SK-N-MC (cell line): ENCODE measurements at regions not wholly inside any gene's neighbourhood (a gene's known extent, or its start where the extent isn't known, plus 50 kb on each side); places are given as distances from the start of the nearest gene placed in this dataset.

Experiments used
- DNase-seq: peaks from one replicate; pipeline ENCODE4 v3.0.0-alpha.2; 2011; ENCODE audit warnings: low read depth, low spot score
- H3K27ac ChIP-seq: fragments of 200-600 bp; sonication (generic); 2 replicates; pipeline ENCODE4 v1.5.1; 2016; ENCODE audit warnings: mixed run types
- H3K36me3 ChIP-seq: fragments of 200-600 bp; sonication (generic); 2 replicates; pipeline ENCODE4 v1.6.1; 2017; ENCODE audit warnings: antibody characterized with exemption, low read length, mixed read lengths; ENCODE audit not compliant: insufficient read depth
- H3K4me3 ChIP-seq: fragments of 200-600 bp; sonication (generic); 2 replicates; pipeline ENCODE4 v1.5.1; 2016
- H3K9ac ChIP-seq: fragments of 200-600 bp; sonication (generic); 2 replicates; pipeline ENCODE4 v1.8.0; 2017; ENCODE audit warnings: mixed run types, mixed read lengths; ENCODE audit not compliant: insufficient read length
- H3K9me3 ChIP-seq: fragments of 200-600 bp; sonication (generic); 2 replicates; pipeline ENCODE4 v1.6.1; 2017; ENCODE audit warnings: low read depth, mild to moderate bottlenecking, antibody characterized with exemption, low read length, moderate library complexity, mixed read lengths
- EZH2 ChIP-seq: fragments of 200-600 bp; sonication (generic); IDR thresholded peaks from one replicate; pipeline ENCODE4 v1.6.1; 2017; ENCODE audit warnings: antibody characterized with exemption
- FOXP2 ChIP-seq: optimal IDR thresholded peaks from 2 replicates; pipeline ENCODE3; 2011; ENCODE audit warnings: mild to moderate bottlenecking, moderate library complexity; ENCODE audit not compliant: insufficient read depth; ENCODE audit errors: extremely low read length, control extremely low read depth
- POLR2AphosphoS5 ChIP-seq: IDR thresholded peaks from 2 replicates; pipeline ENCODE4 v1.6.1; 2012; ENCODE audit warnings: mild to moderate bottlenecking, low read depth, low read length, borderline replicate concordance

- Histone ChIP-seq H3K36me3 (no peaks in the 10 kb centered on the region), H3K4me3 (no peak overlapping the region), H3K9me3 (no peaks in the 10 kb centered on the region), H3K9ac (no peak overlapping the region), H3K27ac (no peak overlapping the region)
- TF ChIP-seq EZH2 (no peak), POLR2AphosphoS5 (no peak), FOXP2 (no peak)
- no peak for DNase-seq
These were observed 927.0 kb upstream of the CRIM1 start for GRCh38 chr2:35428548-35428947.

- DNase-seq, result no peak
- no peaks in the 10 kb centered on the region for H3K9me3 ChIP-seq
- no peak overlapping the region for H3K27ac ChIP-seq
- H3K36me3 ChIP-seq, result no peaks in the 10 kb centered on the region
- no peak overlapping the region for H3K4me3 ChIP-seq
- TF ChIP-seq POLR2AphosphoS5, result no peak
- TF ChIP-seq EZH2, result no peak
- TF ChIP-seq FOXP2, result no peak
- H3K9ac ChIP-seq, result no peak overlapping the region
These were observed 934.1 kb upstream of the CRIM1 start for GRCh38 chr2:35421485-35421884.

GRCh38 chr2:35417293-35417692 is 938.3 kb upstream of the CRIM1 start:
- Histone ChIP-seq H3K36me3 (no peaks in the 10 kb centered on the region), H3K9ac (no peak overlapping the region), H3K4me3 (no peak overlapping the region), H3K9me3 (no peaks in the 10 kb centered on the region), H3K27ac (no peak overlapping the region)
- no peak for DNase-seq
- TF ChIP-seq EZH2 (no peak), POLR2AphosphoS5 (no peak), FOXP2 (no peak)

GRCh38 chr2:35416391-35417140 is 939.0 kb upstream of the CRIM1 start:
- no peak for DNase-seq

GRCh38 chr2:35415942-35416341 is 939.6 kb upstream of the CRIM1 start:
- no peak overlapping the region for H3K4me3 ChIP-seq
- H3K9ac ChIP-seq, result no peak overlapping the region
- H3K27ac ChIP-seq, result no peak overlapping the region
- no peak for DNase-seq
- no peak for TF ChIP-seq POLR2AphosphoS5
- TF ChIP-seq FOXP2, result no peak
- no peak for TF ChIP-seq EZH2
- H3K36me3 ChIP-seq, result no peaks in the 10 kb centered on the region
- no peaks in the 10 kb centered on the region for H3K9me3 ChIP-seq

More at GRCh38 chr2:35416391-35417140, 939.0 kb upstream of the CRIM1 start:
- TF ChIP-seq EZH2 (no peak), FOXP2 (no peak), POLR2AphosphoS5 (no peak)
- no peak overlapping the region for H3K27ac ChIP-seq
- H3K4me3 ChIP-seq, result no peak overlapping the region
- no peaks in the 10 kb centered on the region for H3K36me3 ChIP-seq
- H3K9ac ChIP-seq, result no peak overlapping the region
- H3K9me3 ChIP-seq, result no peaks in the 10 kb centered on the region

GRCh38 chr2:35415282-35415681 is 940.3 kb upstream of the CRIM1 start:
- TF ChIP-seq POLR2AphosphoS5, result no peak
- TF ChIP-seq FOXP2, result no peak
- no peak for TF ChIP-seq EZH2
- Histone ChIP-seq H3K27ac (no peak overlapping the region), H3K9ac (no peak overlapping the region), H3K4me3 (no peak overlapping the region), H3K36me3 (no peaks in the 10 kb centered on the region), H3K9me3 (no peaks in the 10 kb centered on the region)
- no peak for DNase-seq

GRCh38 chr2:35410431-35411061 is 945.0 kb upstream of the CRIM1 start:
- peak; percentile 18 for DNase-seq
- Histone ChIP-seq H3K27ac (no peak overlapping the region), H3K9ac (no peak overlapping the region), H3K36me3 (no peaks in the 10 kb centered on the region), H3K9me3 (no peaks in the 10 kb centered on the region), H3K4me3 (no peak overlapping the region)
- TF ChIP-seq EZH2, result no peak
- TF ChIP-seq FOXP2, result no peak
- no peak for TF ChIP-seq POLR2AphosphoS5

- H3K9ac ChIP-seq, result no peak overlapping the region
- H3K9me3 ChIP-seq, result no peaks in the 10 kb centered on the region
- H3K27ac ChIP-seq, result no peak overlapping the region
- H3K4me3 ChIP-seq, result no peak overlapping the region
- TF ChIP-seq POLR2AphosphoS5 (no peak), EZH2 (no peak), FOXP2 (no peak)
- H3K36me3 ChIP-seq, result no peaks in the 10 kb centered on the region
- no peak for DNase-seq
These were observed 945.8 kb upstream of the CRIM1 start for GRCh38 chr2:35409762-35410161.

- Histone ChIP-seq H3K36me3 (no peaks in the 10 kb centered on the region), H3K27ac (no peak overlapping the region), H3K9ac (no peak overlapping the region), H3K4me3 (no peak overlapping the region), H3K9me3 (no peaks in the 10 kb centered on the region)
- no peak for DNase-seq
- TF ChIP-seq FOXP2 (no peak), EZH2 (no peak), POLR2AphosphoS5 (no peak)
These were observed 947.3 kb upstream of the CRIM1 start for GRCh38 chr2:35408320-35408719.
